ENCODE measurements at regions not wholly inside any gene's neighbourhood (a gene's known extent, or its start where the extent isn't known, plus 50 kb on each side); places are given as distances from the start of the nearest gene placed in this dataset.

DNA sequence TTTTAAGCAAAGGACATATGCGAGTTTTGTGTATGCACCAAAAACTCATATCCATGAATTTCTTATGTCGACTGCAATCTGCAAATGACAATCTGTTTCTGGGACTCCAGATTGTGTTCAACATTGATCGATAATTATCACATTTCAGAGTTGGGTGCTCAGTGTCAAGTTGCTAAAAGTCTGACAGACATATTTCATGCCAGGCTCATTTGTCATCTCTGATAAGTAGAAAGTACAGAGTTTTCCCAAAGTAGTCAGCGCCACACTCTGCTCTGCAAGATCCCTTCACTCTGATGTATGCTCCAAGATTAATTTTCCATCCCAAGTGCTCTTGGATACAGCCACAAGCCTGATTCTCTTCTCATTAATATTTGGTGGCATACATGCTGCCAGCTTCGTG lies 331.1 kb downstream of the DOK5 start:
- TF ChIP-seq, protein P1, sequence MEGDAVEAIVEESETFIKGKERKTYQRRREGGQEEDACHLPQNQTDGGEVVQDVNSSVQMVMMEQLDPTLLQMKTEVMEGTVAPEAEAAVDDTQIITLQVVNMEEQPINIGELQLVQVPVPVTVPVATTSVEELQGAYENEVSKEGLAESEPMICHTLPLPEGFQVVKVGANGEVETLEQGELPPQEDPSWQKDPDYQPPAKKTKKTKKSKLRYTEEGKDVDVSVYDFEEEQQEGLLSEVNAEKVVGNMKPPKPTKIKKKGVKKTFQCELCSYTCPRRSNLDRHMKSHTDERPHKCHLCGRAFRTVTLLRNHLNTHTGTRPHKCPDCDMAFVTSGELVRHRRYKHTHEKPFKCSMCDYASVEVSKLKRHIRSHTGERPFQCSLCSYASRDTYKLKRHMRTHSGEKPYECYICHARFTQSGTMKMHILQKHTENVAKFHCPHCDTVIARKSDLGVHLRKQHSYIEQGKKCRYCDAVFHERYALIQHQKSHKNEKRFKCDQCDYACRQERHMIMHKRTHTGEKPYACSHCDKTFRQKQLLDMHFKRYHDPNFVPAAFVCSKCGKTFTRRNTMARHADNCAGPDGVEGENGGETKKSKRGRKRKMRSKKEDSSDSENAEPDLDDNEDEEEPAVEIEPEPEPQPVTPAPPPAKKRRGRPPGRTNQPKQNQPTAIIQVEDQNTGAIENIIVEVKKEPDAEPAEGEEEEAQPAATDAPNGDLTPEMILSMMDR (conservative IDR thresholded peaks at IDR 0.05): no peak
- TF ChIP-seq ZFX (IDR thresholded peaks at IDR 0.05): no peak
